ENCODE measurements at regions not wholly inside any gene's neighbourhood (a gene's known extent, or its start where the extent isn't known, plus 50 kb on each side); places are given as distances from the start of the nearest gene placed in this dataset.

GRCh38 chr3:159818399-159818798 lies 170.2 kb upstream of the IL12A start:
- intact Hi-C loops (cut with DNase I) = no loop called here
- DNase-seq (ENCODE audit: low spot score) (no peak), ATAC-seq (no peak)

GRCh38 chr3:159818997-159819500 lies 169.6 kb upstream of the IL12A start:
- intact Hi-C loops (cut with DNase I) = no loop called here
- DNase-seq (ENCODE audit: low spot score) (no peak), ATAC-seq (no peak)

- intact Hi-C loops (cut with DNase I) = no loop called here
- ATAC-seq (no peak), DNase-seq (ENCODE audit: low spot score) (no peak)
Observed at GRCh38 chr3:159819676-159820075, 169.0 kb upstream of the IL12A start.

- no peak for DNase-seq (ENCODE audit: low spot score)
- ATAC-seq = no peak
- intact Hi-C loops (cut with DNase I) = no loop called here
Observed at GRCh38 chr3:159821110-159821509, 167.5 kb upstream of the IL12A start.

GRCh38 chr3:159821736-159822135 lies 166.9 kb upstream of the IL12A start:
- intact Hi-C loops (cut with DNase I) = no loop called here
- ATAC-seq (no peak), DNase-seq (ENCODE audit: low spot score) (no peak)

- intact Hi-C loops (cut with DNase I) = no loop called here
- ATAC-seq (no peak), DNase-seq (ENCODE audit: low spot score) (no peak)
Observed at GRCh38 chr3:159823780-159824179, 164.9 kb upstream of the IL12A start.

GRCh38 chr3:159824333-159824732 lies 164.3 kb upstream of the IL12A start:
- ATAC-seq = no peak
- intact Hi-C loops (cut with DNase I) = no loop called here
- no peak for DNase-seq (ENCODE audit: low spot score)

GRCh38 chr3:159825216-159825854 lies 163.3 kb upstream of the IL12A start:
- no peak for DNase-seq (ENCODE audit: low spot score)
- intact Hi-C loops (cut with DNase I) = no loop called here
- ATAC-seq = no peak

GRCh38 chr3:159828542-159828943 lies 160.1 kb upstream of the IL12A start:
- intact Hi-C loops (cut with DNase I) = no loop called here
- DNase-seq (ENCODE audit: low spot score) (no peak), ATAC-seq (peak; percentile 85)

- DNase-seq (ENCODE audit: low spot score) (no peak), ATAC-seq (no peak)
- intact Hi-C loops (cut with DNase I) = no loop called here
Observed at GRCh38 chr3:159829056-159829455, 159.6 kb upstream of the IL12A start.

GRCh38 chr3:159829539-159830227 lies 159.0 kb upstream of the IL12A start:
- ATAC-seq (peak; percentile 41), DNase-seq (ENCODE audit: low spot score) (no peak)
- intact Hi-C loops (cut with DNase I) = no loop called here

- intact Hi-C loops (cut with DNase I) = no loop called here
- DNase-seq (ENCODE audit: low spot score) (no peak), ATAC-seq (no peak)
Observed at GRCh38 chr3:159830523-159831154, 158.0 kb upstream of the IL12A start.

GRCh38 chr3:159831466-159831865 lies 157.2 kb upstream of the IL12A start:
- ATAC-seq (no peak), DNase-seq (ENCODE audit: low spot score) (no peak)
- intact Hi-C loops (cut with DNase I) = no loop called here

- no peak for ATAC-seq
- intact Hi-C loops (cut with DNase I) = no loop called here
- no peak for DNase-seq (ENCODE audit: low spot score)
Observed at GRCh38 chr3:159832024-159832423, 156.6 kb upstream of the IL12A start.

GRCh38 chr3:159835126-159835525 lies 153.5 kb upstream of the IL12A start:
- no peak for ATAC-seq
- no peak for DNase-seq (ENCODE audit: low spot score)
- intact Hi-C loops (cut with DNase I) = loop anchor here (5.0 kb wide), 1 partner anchor 342 kb away; no protein-coding TSS in a partner anchor

- intact Hi-C loops (cut with DNase I) = loop anchor here (5.0 kb wide), 1 partner anchor 340 kb away; no protein-coding TSS in a partner anchor
- DNase-seq (ENCODE audit: low spot score) (no peak), ATAC-seq (peak; percentile 23)
Observed at GRCh38 chr3:159837725-159838124, 150.9 kb upstream of the IL12A start.

- intact Hi-C loops (cut with DNase I) = loop anchor here (5.0 kb wide), 1 partner anchor 338 kb away; no protein-coding TSS in a partner anchor
- ATAC-seq = no peak
Observed at GRCh38 chr3:159838938-159839337, 149.7 kb upstream of the IL12A start.

GRCh38 chr3:159839561-159840379 lies 148.9 kb upstream of the IL12A start, which contains the start of gene SCHIP1:
Gene SCHIP1 (plus strand): TSS chr3:159839861.
- ATAC-seq (peak; percentile 62), DNase-seq (ENCODE audit: low spot score) (no peak)
- intact Hi-C loops (cut with DNase I) = loop anchor here (5.0 kb wide), 1 partner anchor 338 kb away; no protein-coding TSS in a partner anchor

More at GRCh38 chr3:159838938-159839337, 149.7 kb upstream of the IL12A start:
- DNase-seq (ENCODE audit: low spot score) = no peak

- ATAC-seq = peak; percentile 34
- intact Hi-C loops (cut with DNase I) = no loop called here
Observed at GRCh38 chr3:159840703-159841299, 147.8 kb upstream of the IL12A start.

More at GRCh38 chr3:159840703-159841299, 147.8 kb upstream of the IL12A start:
- DNase-seq (ENCODE audit: low spot score) = no peak

Measured in sciatic nerve (tissue), 2 donors.